Effector memory CD8-positive, alpha-beta T cell (primary cell): ENCODE measurements at regions not wholly inside any gene's neighbourhood (a gene's known extent, or its start where the extent isn't known, plus 50 kb on each side); places are given as distances from the start of the nearest gene placed in this dataset.

Experiments
- ATAC-seq: fragments of 150-1000 bp; cut with Tn5 transposase; replicated peaks from 2 replicates; pipeline ENCODE4 v1.10.0; 2021; ENCODE audit warnings: mild to moderate bottlenecking, moderate library complexity
- DNase-seq, 3 experiments: peaks; one replicate each; pipeline ENCODE4 v3.0.0; 2021
- H3K27ac Mint-ChIP-seq, 2 donors: one replicate each; pipeline ENCODE4 v1.8.0; 2022; ENCODE audit warnings: mild to moderate bottlenecking in 2 of 2, mixed read lengths in 2 of 2, moderate library complexity in 2 of 2
- H3K27me3 Mint-ChIP-seq, 2 donors: one replicate each; pipeline ENCODE4 v1.8.0; 2022; ENCODE audit warnings: mixed read lengths in 2 of 2
- H3K36me3 Mint-ChIP-seq: one replicate; pipeline ENCODE4 v1.8.0; 2022; ENCODE audit warnings: mild to moderate bottlenecking, moderate library complexity, mixed read lengths; ENCODE audit not compliant: insufficient read depth
- H3K4me1 Mint-ChIP-seq, 2 donors: one replicate each; pipeline ENCODE4 v1.8.0; 2022; ENCODE audit warnings: low read depth in 2 of 2, mixed read lengths in 2 of 2
- H3K4me3 Mint-ChIP-seq, 2 donors: one replicate each; pipeline ENCODE4 v1.8.0; 2022; ENCODE audit warnings: mild to moderate bottlenecking in 2 of 2, mixed read lengths in 2 of 2, moderate library complexity in 2 of 2
- H3K9me3 Mint-ChIP-seq, 2 donors: one replicate each; pipeline ENCODE4 v1.8.0; 2022; ENCODE audit warnings: mixed read lengths in 2 of 2

- no peak overlapping the region for H3K4me3 Mint-ChIP-seq
- no peaks in the 10 kb centered on the region for H3K36me3 Mint-ChIP-seq
- peaks cover 0 to 2% of the 10 kb centered on the region in 2 donors for H3K9me3 Mint-ChIP-seq
- no peaks in the 10 kb centered on the region for H3K4me1 Mint-ChIP-seq
- no peak for ATAC-seq
- no peak overlapping the region for H3K27ac Mint-ChIP-seq
- DNase-seq = no peak
- H3K27me3 Mint-ChIP-seq = peaks cover 44 to 72% of the 10 kb centered on the region in 2 donors
Measured at GRCh38 chr2:65485839-65486238, 53.4 kb upstream of the SPRED2 start.

GRCh38 chr2:65483763-65484162 lies 51.4 kb upstream of the SPRED2 start:
- Mint-ChIP-seq H3K4me1 (no peaks in the 10 kb centered on the region), H3K9me3 (peaks cover 0 to 2% of the 10 kb centered on the region in 2 donors), H3K27ac (no peak overlapping the region), H3K36me3 (no peaks in the 10 kb centered on the region), H3K4me3 (no peak overlapping the region), H3K27me3 (peaks cover 36 to 69% of the 10 kb centered on the region in 2 donors)
- no peak for ATAC-seq
- no peak for DNase-seq

- no peaks in the 10 kb centered on the region for H3K9me3 Mint-ChIP-seq
- H3K4me3 Mint-ChIP-seq = no peak overlapping the region
- DNase-seq = no peak
- no peaks in the 10 kb centered on the region for H3K4me1 Mint-ChIP-seq
- no peaks in the 10 kb centered on the region for H3K36me3 Mint-ChIP-seq
- peaks cover 29 to 62% of the 10 kb centered on the region in 2 donors for H3K27me3 Mint-ChIP-seq
- H3K27ac Mint-ChIP-seq = no peak overlapping the region
- ATAC-seq = no peak
Measured at GRCh38 chr2:65482971-65483370, 50.6 kb upstream of the SPRED2 start.
